ENCODE measurements at regions not wholly inside any gene's neighbourhood (a gene's known extent, or its start where the extent isn't known, plus 50 kb on each side); places are given as distances from the start of the nearest gene placed in this dataset.

DNA sequence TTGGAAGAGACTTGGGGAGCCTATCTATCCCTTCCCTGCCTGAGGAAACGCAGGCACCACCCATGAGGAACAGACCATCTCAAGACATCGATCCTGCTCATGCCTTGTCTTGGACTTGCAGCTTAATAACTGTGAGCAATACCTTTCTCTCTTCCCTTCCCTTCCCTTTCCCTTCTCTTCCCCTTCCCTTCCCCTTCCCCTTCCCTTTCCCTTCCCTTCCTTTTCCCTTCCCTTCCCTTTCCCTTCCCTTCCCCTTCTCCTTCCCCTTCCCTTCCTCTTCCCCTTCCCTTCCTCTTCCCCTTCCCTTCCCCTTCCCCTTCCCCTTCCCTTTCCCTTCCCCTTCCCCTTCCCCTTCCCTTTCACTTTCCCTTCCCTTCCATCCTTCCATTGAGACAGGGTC lies 650.7 kb upstream of the SOX11 start:
- ChIA-PET POLR2A (no interaction called here), CTCF (no interaction called here)
- H3K4me3 ChIP-seq (ENCODE audit: low read depth, low read length), result no peak overlapping the region
- no peaks in the 10 kb centered on the region for H3K9me3 ChIP-seq (ENCODE audit: control insufficient read depth, insufficient read depth, low read depth, low read length)
- no peak for TF ChIP-seq ZNF518A (tag by site-specific recombination; conservative IDR thresholded peaks at IDR 0.05; ENCODE audit: low read depth)
- no peak for TF ChIP-seq ELK4 (IDR thresholded peaks at IDR 0.05; ENCODE audit: borderline replicate concordance, low read depth, low read length)
- TF ChIP-seq ZNF239 (tag by site-specific recombination; IDR thresholded peaks at IDR 0.05), result no peak
- TF ChIP-seq, protein P1, sequence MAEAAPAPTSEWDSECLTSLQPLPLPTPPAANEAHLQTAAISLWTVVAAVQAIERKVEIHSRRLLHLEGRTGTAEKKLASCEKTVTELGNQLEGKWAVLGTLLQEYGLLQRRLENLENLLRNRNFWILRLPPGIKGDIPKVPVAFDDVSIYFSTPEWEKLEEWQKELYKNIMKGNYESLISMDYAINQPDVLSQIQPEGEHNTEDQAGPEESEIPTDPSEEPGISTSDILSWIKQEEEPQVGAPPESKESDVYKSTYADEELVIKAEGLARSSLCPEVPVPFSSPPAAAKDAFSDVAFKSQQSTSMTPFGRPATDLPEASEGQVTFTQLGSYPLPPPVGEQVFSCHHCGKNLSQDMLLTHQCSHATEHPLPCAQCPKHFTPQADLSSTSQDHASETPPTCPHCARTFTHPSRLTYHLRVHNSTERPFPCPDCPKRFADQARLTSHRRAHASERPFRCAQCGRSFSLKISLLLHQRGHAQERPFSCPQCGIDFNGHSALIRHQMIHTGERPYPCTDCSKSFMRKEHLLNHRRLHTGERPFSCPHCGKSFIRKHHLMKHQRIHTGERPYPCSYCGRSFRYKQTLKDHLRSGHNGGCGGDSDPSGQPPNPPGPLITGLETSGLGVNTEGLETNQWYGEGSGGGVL (tag by site-specific recombination; IDR thresholded peaks at IDR 0.05), result no peak
- no peak for TF ChIP-seq ZNF175 (tag by site-specific recombination; IDR thresholded peaks at IDR 0.05)
- H3K4me1 ChIP-seq (ENCODE audit: control insufficient read depth, insufficient read depth, low read length), result no peaks in the 10 kb centered on the region
- no peak overlapping the region for H3K27ac ChIP-seq (ENCODE audit: extremely low read depth, low read depth, low read length)
- H3K36me3 ChIP-seq (ENCODE audit: control insufficient read depth in 2 of 2, insufficient read depth in 1 of 2, low read length in 2 of 2), result no peaks in the 10 kb centered on the region

- Histone ChIP-seq H3K36me3 (ENCODE audit: control insufficient read depth in 2 of 2, insufficient read depth in 1 of 2, low read length in 2 of 2) (no peaks in the 10 kb centered on the region), H3K27ac (ENCODE audit: extremely low read depth, low read depth, low read length) (no peak overlapping the region), H3K4me1 (ENCODE audit: control insufficient read depth, insufficient read depth, low read length) (no peaks in the 10 kb centered on the region), H3K9me3 (ENCODE audit: control insufficient read depth, insufficient read depth, low read depth, low read length) (no peaks in the 10 kb centered on the region), H3K4me3 (ENCODE audit: low read depth, low read length) (no peak overlapping the region)
- POLR2A ChIA-PET, result no interaction called here
- CTCF ChIA-PET, result no interaction called here
- TF ChIP-seq ZBTB7A (tag by site-specific recombination; IDR thresholded peaks at IDR 0.05; ENCODE audit: low read depth), result no peak
- no peak for TF ChIP-seq ZNF184 (tag by site-specific recombination; IDR thresholded peaks at IDR 0.05)
- no peak for TF ChIP-seq ZNF239 (tag by site-specific recombination; IDR thresholded peaks at IDR 0.05)
- no peak for TF ChIP-seq ZNF658 (tag by site-specific recombination; IDR thresholded peaks at IDR 0.05)
- TF ChIP-seq ZNF530 (tag by site-specific recombination; IDR thresholded peaks at IDR 0.05; ENCODE audit: low read depth), result no peak
- no peak for TF ChIP-seq ZNF585B (tag by site-specific recombination; IDR thresholded peaks at IDR 0.05)
- no peak for TF ChIP-seq ZNF354C (tag by site-specific recombination; IDR thresholded peaks at IDR 0.05; ENCODE audit: borderline replicate concordance, low read depth)
- TF ChIP-seq MYNN (tag by site-specific recombination; IDR thresholded peaks at IDR 0.05; ENCODE audit: borderline replicate concordance), result no peak
- TF ChIP-seq HOXD13 (CRISPR knock-in tag; IDR thresholded peaks at IDR 0.05; ENCODE audit: borderline replicate concordance), result no peak
- TF ChIP-seq ZNF157 (tag by site-specific recombination; IDR thresholded peaks at IDR 0.05), result no peak
- no peak for TF ChIP-seq ZNF266 (tag by site-specific recombination; IDR thresholded peaks at IDR 0.05; ENCODE audit: low read depth)
- TF ChIP-seq, protein P2, sequence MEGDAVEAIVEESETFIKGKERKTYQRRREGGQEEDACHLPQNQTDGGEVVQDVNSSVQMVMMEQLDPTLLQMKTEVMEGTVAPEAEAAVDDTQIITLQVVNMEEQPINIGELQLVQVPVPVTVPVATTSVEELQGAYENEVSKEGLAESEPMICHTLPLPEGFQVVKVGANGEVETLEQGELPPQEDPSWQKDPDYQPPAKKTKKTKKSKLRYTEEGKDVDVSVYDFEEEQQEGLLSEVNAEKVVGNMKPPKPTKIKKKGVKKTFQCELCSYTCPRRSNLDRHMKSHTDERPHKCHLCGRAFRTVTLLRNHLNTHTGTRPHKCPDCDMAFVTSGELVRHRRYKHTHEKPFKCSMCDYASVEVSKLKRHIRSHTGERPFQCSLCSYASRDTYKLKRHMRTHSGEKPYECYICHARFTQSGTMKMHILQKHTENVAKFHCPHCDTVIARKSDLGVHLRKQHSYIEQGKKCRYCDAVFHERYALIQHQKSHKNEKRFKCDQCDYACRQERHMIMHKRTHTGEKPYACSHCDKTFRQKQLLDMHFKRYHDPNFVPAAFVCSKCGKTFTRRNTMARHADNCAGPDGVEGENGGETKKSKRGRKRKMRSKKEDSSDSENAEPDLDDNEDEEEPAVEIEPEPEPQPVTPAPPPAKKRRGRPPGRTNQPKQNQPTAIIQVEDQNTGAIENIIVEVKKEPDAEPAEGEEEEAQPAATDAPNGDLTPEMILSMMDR (tag by site-specific recombination; IDR thresholded peaks at IDR 0.05), result no peak
- TF ChIP-seq ZNF555 (tag by site-specific recombination; conservative IDR thresholded peaks at IDR 0.05), result no peak
- no peak for TF ChIP-seq ZNF76 (tag by site-specific recombination; IDR thresholded peaks at IDR 0.05; ENCODE audit: borderline replicate concordance, low read depth)
- TF ChIP-seq ZNF202 (tag by site-specific recombination; IDR thresholded peaks at IDR 0.05; ENCODE audit: borderline replicate concordance), result no peak
- TF ChIP-seq ZBTB44 (tag by site-specific recombination; IDR thresholded peaks at IDR 0.05), result no peak
- no peak for TF ChIP-seq ZNF654 (tag by site-specific recombination; IDR thresholded peaks at IDR 0.05; ENCODE audit: low read depth)
- no peak for TF ChIP-seq FEZF1 (tag by site-specific recombination; IDR thresholded peaks at IDR 0.05)
Measured at GRCh38 chr2:5042666-5043440, 649.3 kb upstream of the SOX11 start.
